ENCODE measurements at regions not wholly inside any gene's neighbourhood (a gene's known extent, or its start where the extent isn't known, plus 50 kb on each side); places are given as distances from the start of the nearest gene placed in this dataset.
A peak's percentile ranks its signal among the peaks of the same experiment; 100 is the strongest.
"Not testable (repeated sequence)": the region's sequence is repeated elsewhere in the genome, so short reads cannot be mapped to it uniquely, and the experiment has no call there.

DNA sequence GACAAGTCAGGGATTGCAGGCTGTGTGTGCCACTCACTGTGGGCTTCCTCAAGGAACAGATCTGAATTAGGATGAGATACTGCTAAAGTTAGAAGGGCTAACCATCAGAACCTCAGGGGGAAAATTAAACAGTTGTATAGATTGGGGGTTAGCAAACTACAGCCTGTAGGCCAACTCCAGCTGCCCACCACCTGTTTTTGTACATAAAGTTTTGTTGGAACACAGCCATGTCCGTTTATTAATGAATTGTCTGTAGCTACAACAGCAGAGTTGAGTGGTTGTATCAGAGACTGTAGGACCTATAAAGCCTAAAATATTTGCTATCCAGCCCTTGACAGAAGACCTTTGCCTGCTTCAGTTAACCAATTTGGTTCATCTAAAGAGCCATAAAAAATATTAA, 127.2 kb upstream of the ECI2 start:
- 29 to 33% methylated on average over 1 of the region's 1 CpG for WGBS, 2 donors (ENCODE audit: low coverage in 1 of 2)
- H3K4me3 ChIP-seq, result no peak overlapping the region
- H3K36me3 ChIP-seq, result no peaks in the 10 kb centered on the region
- H3K27ac ChIP-seq, result no peak overlapping the region
- ATAC-seq, result no peak
- no peaks in the 10 kb centered on the region for H3K9me3 ChIP-seq
- TF ChIP-seq POLR2A (IDR thresholded peaks at IDR 0.05) (no peak), EP300 (IDR thresholded peaks at IDR 0.05) (no peak), POLR2AphosphoS5 (IDR thresholded peaks at IDR 0.05) (no peak)
- TF ChIP-seq, protein P1, sequence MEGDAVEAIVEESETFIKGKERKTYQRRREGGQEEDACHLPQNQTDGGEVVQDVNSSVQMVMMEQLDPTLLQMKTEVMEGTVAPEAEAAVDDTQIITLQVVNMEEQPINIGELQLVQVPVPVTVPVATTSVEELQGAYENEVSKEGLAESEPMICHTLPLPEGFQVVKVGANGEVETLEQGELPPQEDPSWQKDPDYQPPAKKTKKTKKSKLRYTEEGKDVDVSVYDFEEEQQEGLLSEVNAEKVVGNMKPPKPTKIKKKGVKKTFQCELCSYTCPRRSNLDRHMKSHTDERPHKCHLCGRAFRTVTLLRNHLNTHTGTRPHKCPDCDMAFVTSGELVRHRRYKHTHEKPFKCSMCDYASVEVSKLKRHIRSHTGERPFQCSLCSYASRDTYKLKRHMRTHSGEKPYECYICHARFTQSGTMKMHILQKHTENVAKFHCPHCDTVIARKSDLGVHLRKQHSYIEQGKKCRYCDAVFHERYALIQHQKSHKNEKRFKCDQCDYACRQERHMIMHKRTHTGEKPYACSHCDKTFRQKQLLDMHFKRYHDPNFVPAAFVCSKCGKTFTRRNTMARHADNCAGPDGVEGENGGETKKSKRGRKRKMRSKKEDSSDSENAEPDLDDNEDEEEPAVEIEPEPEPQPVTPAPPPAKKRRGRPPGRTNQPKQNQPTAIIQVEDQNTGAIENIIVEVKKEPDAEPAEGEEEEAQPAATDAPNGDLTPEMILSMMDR (IDR thresholded peaks at IDR 0.05), result no peak
- no peaks in the 10 kb centered on the region for H3K27me3 ChIP-seq
- no peaks in the 10 kb centered on the region for H3K4me1 ChIP-seq

DNA sequence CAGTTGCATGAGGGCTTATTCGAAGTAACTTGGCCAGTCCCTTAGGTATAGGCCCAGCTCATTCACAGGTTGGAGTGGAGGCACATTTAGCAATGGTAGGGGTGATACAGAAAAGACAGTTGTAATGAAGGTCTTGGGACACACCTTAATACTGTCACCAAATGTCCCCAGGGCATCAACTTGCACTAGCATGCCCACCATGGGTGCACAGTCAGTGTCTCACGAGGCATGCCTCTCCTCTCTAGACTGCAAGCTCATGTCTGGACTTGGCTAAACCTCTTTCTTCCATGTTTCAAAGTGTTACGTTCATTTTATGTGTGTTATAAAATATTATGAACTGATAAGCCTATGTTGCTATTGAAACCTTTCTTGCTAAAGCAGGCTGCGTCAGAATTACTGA, 124.0 kb upstream of the ECI2 start:
- TF ChIP-seq POLR2AphosphoS5 (IDR thresholded peaks at IDR 0.05), result no peak
- no peak for TF ChIP-seq POLR2A (IDR thresholded peaks at IDR 0.05)
- TF ChIP-seq EP300 (IDR thresholded peaks at IDR 0.05), result no peak
- TF ChIP-seq, protein P1 (IDR thresholded peaks at IDR 0.05), result no peak
- Histone ChIP-seq H3K27me3 (no peaks in the 10 kb centered on the region), H3K4me3 (no peak overlapping the region), H3K27ac (no peak overlapping the region), H3K9me3 (no peaks in the 10 kb centered on the region), H3K36me3 (no peaks in the 10 kb centered on the region), H3K4me1 (peaks cover 0 to 1% (median 0%) of the 10 kb centered on the region in 3 donors)
- WGBS, 2 donors (ENCODE audit: low coverage in 1 of 2), result 84 to 100% methylated on average over 3 to 4 of the region's 4 CpGs
- no peak for ATAC-seq

DNA sequence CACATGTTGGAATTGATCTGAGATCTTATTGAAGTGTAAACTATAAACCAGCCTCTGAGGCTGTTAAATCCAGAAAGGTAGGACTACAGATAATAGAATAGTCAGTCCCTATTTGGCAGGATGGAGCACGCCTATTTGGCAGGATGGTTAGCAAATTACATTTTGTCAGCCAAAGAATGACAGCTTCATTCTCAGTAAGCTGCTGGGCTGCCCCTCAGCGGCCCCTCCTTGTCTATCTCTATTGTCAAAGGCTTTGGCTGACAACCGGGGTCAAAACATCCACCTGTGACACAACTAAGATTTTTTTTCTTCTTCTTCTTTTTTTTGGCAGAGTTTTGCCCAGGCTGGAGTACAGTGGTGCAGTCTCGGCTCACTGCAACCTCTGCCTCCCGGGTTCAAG, 123.4 kb upstream of the ECI2 start:
- TF ChIP-seq POLR2A (IDR thresholded peaks at IDR 0.05) (no peak), EP300 (IDR thresholded peaks at IDR 0.05) (no peak), POLR2AphosphoS5 (IDR thresholded peaks at IDR 0.05) (no peak)
- TF ChIP-seq, protein P1 (IDR thresholded peaks at IDR 0.05), result no peak
- WGBS, 2 donors (ENCODE audit: low coverage in 1 of 2), result 62 to 70% methylated on average over 3 to 5 of the region's 5 CpGs
- no peak for ATAC-seq

DNA sequence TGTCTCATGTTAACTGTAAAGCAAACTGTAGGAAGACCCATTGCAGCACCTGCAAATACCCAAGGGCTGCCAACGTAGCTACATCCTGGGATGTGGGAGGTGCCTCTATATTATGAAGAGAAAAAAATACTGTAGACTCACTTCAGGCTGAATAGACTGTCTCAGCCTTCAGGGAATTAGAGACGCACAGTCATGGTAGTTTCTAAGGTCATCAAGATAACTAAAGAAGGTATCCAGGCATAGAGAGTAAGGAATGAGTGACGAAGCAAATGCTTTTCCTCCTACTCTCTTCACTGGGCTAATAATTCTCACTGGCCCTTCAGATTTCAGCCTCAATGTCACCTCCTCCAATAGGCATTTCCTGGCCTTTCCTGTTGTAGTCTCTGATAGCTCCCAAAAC, 121.6 kb upstream of the ECI2 start:
- no peaks in the 10 kb centered on the region for H3K27me3 ChIP-seq
- peaks cover 4 to 18% (median 11%) of the 10 kb centered on the region in 3 donors for H3K4me1 ChIP-seq
- H3K4me3 ChIP-seq, result no peak overlapping the region
- H3K36me3 ChIP-seq, result no peaks in the 10 kb centered on the region
- no peak for TF ChIP-seq EP300 (IDR thresholded peaks at IDR 0.05)
- no peak for TF ChIP-seq POLR2AphosphoS5 (IDR thresholded peaks at IDR 0.05)
- TF ChIP-seq, protein P1 (IDR thresholded peaks at IDR 0.05), result no peak
- TF ChIP-seq POLR2A (IDR thresholded peaks at IDR 0.05), result no peak
- H3K9me3 ChIP-seq, result no peaks in the 10 kb centered on the region
- ATAC-seq, result no peak
- H3K27ac ChIP-seq, result no peak overlapping the region
- 85 to 88% methylated on average over 3 of the region's 3 CpGs for WGBS, 2 donors (ENCODE audit: low coverage in 1 of 2)

More for the DNA sequence above, 123.4 kb upstream of the ECI2 start:
- no peak overlapping the region for H3K27ac ChIP-seq
- no peaks in the 10 kb centered on the region for H3K9me3 ChIP-seq
- H3K27me3 ChIP-seq, result no peaks in the 10 kb centered on the region
- H3K4me1 ChIP-seq, result peaks cover 4 to 8% (median 6%) of the 10 kb centered on the region in 3 donors
- no peaks in the 10 kb centered on the region for H3K36me3 ChIP-seq
- H3K4me3 ChIP-seq, result no peak overlapping the region

DNA sequence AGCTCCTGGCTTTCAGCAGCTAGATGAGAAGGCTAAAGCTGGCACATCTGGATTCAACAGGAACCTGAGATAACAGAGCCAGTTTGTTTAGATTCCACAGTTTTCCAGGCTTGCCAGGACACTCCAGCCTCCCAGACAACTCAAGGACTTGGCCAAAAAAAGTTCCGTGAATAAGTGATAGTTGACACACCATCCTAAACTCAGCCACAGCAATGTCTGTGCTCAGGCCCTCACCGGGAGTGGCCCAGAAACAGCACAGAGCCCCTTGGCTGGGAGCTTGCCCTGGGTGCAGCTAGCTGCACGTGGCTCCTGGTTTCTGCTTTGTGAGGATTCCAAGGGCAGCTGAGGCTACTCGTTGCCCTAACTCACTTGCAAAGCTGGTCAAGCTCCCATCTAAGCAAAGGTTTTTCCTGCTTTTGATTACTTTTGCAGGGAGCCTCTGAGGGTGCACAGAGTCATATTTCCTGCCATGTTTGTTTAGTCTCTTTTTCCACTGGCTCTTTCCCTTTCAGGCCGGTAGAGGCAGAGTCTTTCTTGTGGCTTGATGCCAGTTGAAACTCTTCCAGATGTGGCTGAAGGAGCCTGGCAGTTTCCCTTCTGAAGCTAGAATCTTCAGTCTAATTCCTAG, 118.3 kb upstream of the ECI2 start:
- peak; percentile 67 for ATAC-seq
- WGBS, 2 donors (ENCODE audit: low coverage in 1 of 2), result 0% methylated on average over 3 to 5 of the region's 5 CpGs
- peaks cover 4 to 18% (median 11%) of the 10 kb centered on the region in 3 donors for H3K4me1 ChIP-seq
- H3K27me3 ChIP-seq, result no peaks in the 10 kb centered on the region
- no peaks in the 10 kb centered on the region for H3K36me3 ChIP-seq
- peak overlapping the region in 3 of 4 donors; percentile 20 to 54 (median 36) for H3K27ac ChIP-seq
- no peaks in the 10 kb centered on the region for H3K9me3 ChIP-seq
- TF ChIP-seq POLR2AphosphoS5 (IDR thresholded peaks at IDR 0.05) (peak; percentile 64), EP300 (IDR thresholded peaks at IDR 0.05) (no peak), POLR2A (IDR thresholded peaks at IDR 0.05) (no peak)
- TF ChIP-seq, protein P1 (IDR thresholded peaks at IDR 0.05), result peak in 3 of 4 experiments; percentile 45 to 57 (median 50)
- no peak overlapping the region for H3K4me3 ChIP-seq

DNA sequence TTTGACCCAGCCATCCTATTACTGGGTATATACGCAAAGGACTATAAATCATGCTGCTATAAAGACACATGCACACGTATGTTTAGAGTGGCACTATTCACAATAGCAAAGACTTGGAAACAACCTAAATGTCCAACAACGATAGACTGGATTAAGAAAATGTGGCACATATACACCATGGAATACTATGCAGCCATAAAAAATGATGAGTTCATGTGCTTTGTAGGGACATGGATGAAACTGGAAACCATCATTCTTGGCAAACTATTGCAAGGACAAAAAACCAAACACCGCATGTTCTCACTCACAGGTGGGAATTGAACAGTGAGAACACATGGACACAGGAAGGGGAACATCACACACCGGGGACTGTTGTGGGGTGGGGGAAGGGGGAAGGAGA, 117.1 kb upstream of the ECI2 start:
- ATAC-seq, H3K9me3 ChIP-seq, H3K4me3 ChIP-seq, H3K27ac ChIP-seq, H3K36me3 ChIP-seq, H3K27me3 ChIP-seq: not testable (repeated sequence)
- 97 to 98% methylated on average over 4 to 5 of the region's 5 CpGs for WGBS, 2 donors (ENCODE audit: low coverage in 1 of 2)
- peaks cover 4 to 18% (median 11%) of the 10 kb centered on the region in 3 donors for H3K4me1 ChIP-seq

Data from gastroesophageal sphincter (tissue), 4 donors.